Stimulated activated CD4-positive, alpha-beta T cell treated with anti-CD3 and anti-CD28 coated beads, Interleukin-2, amount 100 ng/mL, for 48 hours (primary cell): ENCODE measurements at regions not wholly inside any gene's neighbourhood (a gene's known extent, or its start where the extent isn't known, plus 50 kb on each side); places are given as distances from the start of the nearest gene placed in this dataset.

Experiments
- DNase-seq, 2 donors: peaks; one replicate each; pipeline ENCODE4 v3.0.0-alpha.2; 2020

DNA sequence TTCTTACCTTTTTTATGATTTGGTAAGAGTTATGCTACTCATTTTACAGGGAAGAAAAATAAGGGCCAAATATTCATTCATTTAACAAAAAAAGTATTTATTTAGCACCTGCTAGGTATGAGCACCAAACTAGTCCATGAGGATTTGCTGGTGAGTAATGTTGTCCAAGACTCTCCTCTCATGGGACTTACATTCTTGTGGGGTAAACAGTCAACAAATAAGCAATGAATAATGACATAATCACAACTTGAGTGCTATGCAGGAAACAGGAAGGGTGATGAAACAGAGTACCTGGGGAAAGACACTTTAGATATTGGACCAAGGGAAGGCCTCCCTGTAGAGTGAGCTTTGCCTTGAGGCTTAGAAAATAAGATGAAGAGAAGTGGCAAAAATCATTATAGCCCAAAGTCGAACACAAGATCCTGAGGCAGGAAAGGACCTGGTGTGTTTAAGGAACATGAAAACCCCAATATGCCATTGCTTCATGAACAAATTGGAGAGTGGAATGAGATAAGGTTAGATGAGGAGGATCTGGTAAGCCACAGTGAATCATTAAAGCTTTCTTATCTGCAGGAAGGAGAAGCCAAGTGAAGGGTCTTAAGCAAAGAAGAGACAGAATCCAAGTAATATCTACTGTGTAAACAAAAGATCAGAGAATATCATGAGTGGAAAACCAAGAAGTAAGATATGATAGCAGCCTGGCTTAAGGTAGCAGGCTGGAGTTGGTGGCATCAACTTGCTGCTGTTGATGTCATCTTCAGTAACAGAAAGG lies 294.5 kb upstream of the NBEA start:
- no peak for DNase-seq

DNA sequence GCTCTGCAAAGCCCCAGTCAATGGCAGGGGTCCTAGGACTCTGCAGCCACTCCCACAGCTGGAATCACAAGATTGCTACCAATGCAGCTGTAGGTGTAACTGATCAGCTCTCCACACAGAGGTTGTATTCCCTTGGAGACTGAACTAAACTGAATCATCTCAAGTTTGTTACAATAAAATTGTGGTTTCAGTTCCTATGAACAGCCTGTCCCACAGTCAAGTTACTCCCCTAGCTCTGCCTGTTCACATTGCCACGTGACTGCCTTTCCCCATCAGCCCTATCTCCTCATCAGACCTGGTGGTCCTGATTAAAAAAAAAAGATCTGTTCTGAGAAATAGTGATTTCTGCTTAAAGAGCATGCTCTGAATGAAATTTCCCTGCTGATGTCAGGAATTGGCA lies 287.9 kb upstream of the NBEA start:
- no peak for DNase-seq

DNA sequence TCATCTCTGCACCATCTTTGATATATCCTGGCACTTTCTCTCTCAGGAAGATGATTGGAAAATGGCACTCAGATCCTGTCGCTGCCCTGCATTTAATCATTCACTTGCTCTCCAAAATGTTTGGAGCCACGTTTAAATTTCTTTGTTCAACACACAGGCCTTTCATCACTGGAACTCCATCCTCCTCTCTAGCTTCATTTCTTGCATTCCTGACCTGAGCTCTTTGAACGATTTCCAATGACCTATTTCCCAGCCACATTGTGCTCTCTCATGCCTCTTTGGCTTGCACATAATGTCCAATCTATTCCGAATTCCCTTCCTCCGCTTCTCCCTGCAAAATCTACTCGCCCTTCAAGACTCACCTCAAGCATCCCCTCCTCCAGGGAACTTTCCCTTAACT lies 287.4 kb upstream of the NBEA start:
- no peak for DNase-seq

DNA sequence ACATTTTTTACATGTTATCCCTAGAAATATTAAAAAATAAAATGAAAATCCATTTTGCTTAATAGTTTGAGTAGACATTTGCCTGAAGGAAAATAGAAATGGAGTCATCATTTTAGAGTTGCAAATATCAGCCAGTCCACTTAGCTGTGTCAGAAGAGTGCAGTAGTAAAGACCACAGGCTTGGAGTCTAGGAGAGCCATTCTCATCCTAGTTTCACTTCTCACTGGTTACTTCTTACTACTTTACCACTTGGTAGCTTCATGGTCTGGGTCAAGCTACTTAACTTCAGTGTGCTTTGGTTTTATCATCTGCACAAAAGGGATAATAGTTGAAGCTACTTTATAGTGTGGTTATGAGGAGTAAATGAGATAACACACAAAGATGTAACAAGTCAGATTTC lies 286.5 kb upstream of the NBEA start:
- no peak for DNase-seq

DNA sequence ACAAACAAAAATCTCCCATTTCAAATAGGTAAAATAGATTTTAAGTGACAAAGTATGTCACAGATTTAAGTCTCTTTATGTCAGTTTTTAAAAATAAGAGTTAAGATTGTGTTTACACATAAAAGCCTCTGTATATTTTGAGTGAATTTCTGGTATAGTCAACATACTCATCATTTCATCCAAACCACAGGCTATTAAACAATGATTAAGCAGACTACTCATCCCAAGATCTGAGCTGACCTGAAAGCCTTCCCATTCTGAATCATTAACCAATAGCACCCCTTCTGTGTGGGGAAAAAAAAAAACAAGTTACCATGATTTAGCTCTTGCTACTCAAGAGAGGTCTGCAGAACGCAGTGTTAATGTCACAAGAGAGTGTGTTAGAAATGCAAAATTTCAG lies 284.4 kb upstream of the NBEA start:
- DNase-seq: no peak

DNA sequence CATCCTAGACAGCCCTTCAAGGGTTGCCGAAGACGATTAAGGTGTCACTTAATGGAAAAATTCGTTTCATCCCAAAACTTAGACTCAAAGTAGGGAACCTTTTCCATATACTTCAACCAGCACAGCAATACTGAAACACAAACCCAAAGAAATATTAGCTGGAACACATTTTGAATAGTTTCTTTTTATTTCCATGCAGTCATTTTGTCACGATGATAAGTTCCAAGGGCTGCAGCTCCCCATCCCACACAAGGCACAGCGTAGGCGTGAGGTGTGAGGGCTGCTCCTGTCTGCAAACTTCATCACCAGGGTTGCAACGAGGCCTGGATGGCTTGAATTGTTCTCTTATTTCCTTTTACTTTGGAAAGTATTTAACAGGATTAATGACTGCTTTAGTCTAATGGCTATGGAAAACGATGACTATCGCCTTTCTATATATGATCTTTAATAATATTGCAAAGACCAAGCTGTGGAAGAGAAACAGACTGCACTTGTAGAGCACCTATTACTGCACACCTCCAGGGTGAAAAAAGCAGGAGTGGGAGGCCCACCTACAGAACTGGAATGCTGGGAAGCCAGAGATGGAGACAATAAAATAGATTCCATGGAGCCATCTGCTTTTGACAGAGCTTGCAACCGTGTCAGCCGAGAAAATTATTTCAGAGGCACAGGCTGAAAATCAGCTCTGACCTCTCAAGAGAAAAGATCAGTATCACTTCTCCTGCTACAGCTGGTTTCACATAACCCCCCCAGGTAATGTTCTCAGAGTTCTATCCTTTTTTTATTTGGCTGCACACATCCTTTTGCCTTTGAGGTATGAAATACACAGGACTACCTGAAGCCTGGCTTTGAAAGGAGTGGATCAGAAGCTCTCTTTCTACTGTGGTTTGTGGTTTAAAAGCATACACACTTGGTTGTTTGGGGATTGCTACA lies 274.5 kb upstream of the NBEA start:
- no peak for DNase-seq

DNA sequence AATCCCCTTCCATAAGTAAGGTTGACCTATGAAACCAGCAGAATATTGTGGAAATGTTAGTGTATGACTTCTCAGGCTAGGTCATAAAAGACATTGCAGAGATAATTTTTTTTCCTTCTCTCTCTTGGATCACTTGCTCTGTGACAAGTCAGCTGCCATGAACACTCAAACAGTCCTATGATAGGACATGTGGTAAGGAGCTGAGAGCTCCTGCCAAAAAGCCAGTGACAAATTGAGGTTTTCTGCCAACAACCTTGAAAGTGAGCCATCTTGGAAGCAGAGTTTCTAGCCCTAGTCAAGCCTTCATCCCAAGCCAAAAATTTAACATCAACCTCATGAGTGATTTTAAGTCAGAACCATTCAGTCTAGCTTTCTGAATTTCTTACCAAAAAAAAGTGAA lies 270.9 kb upstream of the NBEA start:
- no peak for DNase-seq

DNA sequence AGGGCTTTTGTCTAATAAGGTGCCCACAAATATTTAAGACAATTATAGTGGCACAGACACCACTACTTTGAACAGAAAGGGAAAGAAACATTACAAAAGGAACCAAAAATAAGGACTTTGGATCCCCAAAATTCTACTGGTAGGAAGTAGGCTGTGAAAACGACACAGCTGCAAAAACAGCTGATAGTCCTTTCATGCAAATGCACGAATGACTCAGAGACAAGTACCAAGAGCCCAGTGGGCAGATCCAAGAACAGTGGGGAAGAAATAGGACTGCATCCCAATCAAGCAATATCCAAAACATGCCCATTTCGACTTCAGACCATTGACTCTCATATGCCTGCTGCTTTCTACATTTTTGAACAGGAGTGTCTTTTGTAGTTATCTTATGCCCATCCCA lies 269.4 kb upstream of the NBEA start:
- no peak for DNase-seq

DNA sequence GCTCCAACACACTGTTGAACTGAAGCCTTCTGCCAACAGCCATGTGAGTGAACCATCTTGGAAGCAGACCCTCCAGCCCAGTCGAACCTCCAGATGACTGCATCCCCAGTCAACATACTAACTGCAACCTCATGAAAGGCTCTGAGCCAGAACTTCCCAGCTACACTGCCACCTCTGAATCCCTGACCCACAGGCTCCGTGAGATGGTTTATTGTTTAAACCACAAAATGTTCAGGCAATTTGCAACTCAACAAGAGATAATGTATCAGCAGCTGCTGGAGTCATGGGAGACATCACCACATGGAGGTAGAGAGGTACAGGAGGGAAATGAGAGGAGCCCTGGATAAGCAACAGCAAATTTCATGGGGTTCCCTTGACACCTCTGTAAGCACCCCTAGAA lies 266.4 kb upstream of the NBEA start:
- DNase-seq: no peak

DNA sequence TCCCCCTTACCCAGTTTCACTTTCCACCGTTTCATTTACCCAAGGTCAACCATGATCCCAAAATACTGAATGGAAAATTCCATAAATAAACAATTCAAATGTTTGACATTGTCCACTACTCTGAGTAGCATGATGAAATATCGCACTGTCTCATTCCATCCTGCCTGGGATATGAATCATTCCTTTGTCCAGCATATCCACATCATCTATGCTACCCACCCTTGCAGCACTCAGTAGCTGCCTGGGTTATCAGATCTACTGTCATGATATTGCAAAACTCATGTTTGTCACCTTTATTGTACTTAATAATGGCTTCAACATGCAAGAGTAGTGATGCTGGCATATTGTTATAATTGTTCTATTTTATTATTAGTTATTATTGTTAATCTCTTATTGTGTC lies 263.9 kb upstream of the NBEA start:
- DNase-seq: no peak

DNA sequence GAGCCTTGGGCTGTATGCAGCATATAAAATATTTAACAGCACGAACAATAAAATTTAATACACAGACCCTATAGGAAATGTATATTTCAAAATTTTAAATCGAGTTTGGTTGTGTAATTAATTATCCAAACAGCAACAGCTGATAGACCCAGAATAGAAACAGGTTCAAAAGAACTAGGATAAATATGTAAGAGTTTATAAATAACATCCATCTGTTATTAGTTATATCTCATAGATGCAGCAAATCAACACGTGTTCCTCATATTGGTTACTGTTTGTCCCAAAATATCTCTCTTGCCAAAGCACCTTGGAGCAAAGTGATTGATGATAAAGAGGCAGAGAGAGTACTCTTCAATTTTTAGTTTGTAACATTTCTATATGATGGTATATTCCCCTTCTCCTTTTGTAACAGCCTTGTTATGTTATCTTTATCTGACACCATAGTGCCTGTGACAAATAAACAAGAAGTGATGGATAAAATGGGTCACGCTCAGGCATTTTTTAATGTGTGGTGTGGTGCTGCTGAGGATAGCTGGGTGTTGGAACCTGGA lies 260.6 kb upstream of the NBEA start:
- DNase-seq: no peak

DNA sequence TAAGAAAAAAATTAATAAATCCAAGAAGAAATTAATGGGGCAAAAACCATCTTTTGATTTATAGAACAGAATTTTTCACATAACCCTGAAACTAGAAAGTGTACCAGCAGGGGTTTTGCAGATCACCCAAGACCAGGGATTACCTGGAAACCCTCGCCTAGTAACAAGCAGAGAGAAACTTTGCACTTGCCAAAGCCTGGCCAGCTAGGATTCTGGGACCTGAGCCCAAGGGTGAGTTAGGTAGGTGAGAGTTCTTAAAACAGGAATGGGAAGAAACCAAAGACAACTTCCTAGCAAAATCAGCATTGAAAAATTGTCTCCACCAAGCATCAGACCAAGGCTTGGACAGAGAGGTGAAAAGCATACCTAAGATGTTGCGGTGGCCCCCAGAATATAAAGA lies 247.0 kb upstream of the NBEA start:
- DNase-seq: no peak

DNA sequence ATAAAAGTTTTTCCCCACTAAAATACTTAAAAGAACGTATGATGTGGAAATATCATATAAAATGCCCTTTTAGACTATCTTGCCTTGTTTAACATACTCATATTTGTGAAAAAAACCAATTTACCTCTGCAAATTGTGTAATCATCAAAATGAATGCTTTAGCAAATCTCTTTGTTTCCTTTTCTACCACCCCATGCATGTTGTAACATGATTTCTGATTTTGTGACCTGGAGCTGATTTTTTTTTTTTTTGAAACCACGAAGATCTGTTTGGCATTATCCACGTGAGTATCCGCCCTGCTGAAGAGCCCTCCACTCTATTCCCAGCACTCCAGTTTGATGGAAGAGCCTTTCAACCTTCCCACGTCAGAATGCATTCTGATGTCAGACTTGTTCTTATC lies 245.8 kb upstream of the NBEA start:
- no peak for DNase-seq

DNA sequence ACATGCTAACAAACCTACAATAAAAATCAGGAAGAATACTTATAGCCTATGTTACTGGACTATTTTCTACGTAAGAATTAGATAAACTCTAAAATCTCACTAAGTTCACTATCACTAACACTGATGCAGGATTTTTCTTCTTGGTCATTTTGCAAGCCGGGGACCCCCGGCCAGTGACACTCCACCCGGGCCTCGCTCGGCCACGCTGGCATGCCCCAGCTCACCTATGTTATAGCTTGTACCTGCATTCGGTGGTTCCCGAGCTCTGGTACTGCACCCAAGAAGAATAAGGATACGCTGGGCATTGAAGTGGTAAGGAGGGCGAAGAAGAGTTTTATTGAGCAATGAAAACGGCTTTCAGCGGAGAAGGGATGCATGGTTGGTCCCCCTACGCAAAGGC lies 245.3 kb upstream of the NBEA start:
- DNase-seq: no peak

DNA sequence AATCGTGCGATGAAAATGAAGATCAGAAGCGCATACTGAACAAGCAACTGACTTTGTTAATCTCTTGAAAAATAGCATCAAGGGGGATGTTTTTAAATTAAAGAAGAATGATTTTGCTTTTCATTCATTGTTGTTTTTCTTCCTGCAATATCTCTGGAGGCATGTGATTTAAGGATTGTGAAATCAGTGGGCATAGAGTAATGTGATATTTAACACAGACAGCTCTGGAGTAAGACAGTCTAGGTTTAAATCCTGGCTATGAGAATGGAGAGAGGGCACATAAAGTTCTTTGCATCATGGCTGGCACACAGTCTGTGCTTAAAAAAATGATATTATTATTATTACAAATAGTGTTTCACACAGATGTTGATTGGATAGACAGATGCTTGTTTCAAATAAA lies 243.1 kb upstream of the NBEA start:
- DNase-seq: no peak

DNA sequence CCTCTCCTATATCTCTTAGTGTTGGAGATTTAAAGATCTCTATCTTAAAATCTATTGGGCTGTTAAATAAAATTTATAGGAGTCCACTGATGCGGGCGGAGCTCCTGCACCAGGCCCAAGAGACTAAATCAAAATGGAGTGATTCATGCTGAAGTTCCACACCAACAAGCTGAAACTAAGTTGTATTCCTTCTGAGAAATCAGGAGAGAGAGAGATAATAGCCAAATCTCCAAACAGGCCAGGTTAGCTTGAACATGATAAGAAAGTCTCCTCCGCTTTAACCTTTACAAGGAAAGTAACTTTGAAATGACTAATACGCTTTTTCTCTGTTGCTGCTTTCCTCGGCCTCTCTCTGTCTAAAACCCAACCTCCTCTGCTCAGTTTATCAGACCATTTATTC lies 241.9 kb upstream of the NBEA start:
- no peak for DNase-seq

DNA sequence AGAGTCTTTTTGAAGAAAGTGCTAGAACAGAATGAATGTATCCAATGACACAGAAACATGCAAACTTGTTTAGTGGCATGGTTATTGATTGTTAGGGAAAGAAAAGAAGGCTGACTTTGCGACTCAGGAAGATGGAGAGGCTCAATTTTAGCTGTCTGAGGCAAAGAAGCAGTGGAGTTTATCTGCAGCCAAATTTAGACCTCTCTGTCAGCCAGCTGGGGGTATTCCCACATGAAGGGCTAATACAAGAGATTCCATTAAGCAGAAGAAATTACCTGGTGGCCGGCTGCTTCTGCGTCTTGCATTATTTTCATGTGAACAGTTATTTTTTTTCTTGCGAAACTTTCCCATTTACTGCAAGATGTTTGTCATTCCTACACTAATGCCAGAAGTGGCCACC lies 240.2 kb upstream of the NBEA start:
- no peak for DNase-seq

DNA sequence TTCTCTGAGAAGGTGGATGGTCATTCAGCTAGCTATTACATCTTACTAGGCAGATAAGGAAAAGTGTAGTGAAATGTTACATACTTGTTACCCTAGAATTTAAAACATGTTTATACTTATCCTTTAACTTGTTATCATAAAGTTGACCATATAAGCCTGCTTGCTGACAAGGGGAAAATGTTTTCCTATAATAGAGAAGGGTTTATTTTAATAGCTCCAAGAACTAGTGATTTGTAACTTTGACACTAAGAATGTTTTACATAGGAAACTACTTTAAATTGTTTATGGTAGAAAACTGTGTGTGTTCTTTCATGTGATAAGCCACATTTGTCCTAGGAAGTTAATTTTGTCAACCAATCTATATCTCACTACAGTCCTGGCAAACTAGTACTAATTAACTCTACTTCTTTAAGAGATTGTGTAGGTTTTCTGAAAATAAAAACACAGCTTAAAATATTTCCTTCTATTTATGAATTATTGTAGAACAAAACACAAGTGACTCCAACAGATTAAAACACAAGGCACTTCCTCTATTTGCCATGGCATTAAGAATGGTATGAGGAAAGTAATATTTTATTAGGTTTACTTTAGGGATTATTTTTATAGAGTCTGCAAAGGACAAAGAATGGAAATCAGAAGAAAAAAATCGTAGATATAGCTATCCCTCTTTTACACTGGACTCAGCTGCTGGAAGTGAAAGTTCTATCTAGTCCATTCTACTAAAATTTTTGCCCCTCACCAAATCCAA lies 233.3 kb upstream of the NBEA start:
- DNase-seq: no peak

DNA sequence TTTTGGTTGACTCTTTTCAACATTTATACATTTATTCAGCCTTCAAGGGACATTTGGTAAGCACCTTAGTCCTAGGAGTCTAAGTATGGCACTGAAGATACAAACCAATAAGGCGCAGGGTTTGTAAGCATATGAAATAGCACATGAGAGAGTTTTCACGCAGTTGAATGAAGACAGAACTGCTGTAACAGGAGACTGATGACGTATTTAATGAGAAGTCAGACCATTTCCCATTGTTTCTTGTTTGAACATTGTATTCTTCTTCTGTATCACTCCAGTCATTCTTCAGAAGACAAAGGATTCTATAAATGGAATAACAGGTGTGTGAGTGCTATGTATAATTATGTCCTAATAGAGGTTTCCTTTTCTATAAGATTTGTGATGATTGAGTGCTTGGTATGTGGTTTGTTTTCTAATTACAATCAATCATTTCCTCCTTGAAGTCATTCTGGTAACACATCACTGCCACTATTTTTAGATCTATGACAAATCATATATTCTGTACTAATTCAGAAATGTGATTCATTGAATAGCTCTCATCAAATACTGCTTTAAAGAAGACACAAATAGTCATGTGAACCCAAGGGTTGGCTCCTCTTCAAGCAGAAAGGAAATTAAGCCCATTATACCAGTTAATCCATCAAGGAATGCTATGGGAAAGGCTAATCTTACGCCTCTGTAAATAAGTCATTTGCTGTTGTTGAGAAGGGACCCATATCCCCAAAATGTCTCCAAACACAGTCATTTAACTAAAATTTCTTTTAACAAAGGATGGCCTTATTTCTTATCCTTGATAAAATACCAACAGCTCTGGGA lies 222.8 kb upstream of the NBEA start:
- no peak for DNase-seq

DNA sequence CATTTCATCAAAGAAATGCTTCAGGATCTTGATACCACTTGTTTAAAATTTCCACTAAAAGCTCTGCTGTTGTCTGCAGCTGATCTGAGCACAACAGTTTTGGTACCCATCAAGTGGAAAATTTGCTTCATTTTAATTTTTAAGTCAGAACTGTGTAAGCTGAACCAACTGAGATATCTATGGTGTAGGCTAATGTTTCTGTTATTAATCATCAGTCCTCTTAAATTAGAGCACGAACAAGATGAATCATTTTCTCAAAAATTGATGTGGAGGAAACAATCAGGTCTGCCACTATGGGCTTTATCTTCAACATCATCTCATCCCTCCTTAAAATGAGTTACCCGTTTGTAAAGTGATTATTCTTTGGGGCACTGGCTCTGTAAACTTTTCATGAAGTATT lies 221.5 kb upstream of the NBEA start:
- no peak for DNase-seq

DNA sequence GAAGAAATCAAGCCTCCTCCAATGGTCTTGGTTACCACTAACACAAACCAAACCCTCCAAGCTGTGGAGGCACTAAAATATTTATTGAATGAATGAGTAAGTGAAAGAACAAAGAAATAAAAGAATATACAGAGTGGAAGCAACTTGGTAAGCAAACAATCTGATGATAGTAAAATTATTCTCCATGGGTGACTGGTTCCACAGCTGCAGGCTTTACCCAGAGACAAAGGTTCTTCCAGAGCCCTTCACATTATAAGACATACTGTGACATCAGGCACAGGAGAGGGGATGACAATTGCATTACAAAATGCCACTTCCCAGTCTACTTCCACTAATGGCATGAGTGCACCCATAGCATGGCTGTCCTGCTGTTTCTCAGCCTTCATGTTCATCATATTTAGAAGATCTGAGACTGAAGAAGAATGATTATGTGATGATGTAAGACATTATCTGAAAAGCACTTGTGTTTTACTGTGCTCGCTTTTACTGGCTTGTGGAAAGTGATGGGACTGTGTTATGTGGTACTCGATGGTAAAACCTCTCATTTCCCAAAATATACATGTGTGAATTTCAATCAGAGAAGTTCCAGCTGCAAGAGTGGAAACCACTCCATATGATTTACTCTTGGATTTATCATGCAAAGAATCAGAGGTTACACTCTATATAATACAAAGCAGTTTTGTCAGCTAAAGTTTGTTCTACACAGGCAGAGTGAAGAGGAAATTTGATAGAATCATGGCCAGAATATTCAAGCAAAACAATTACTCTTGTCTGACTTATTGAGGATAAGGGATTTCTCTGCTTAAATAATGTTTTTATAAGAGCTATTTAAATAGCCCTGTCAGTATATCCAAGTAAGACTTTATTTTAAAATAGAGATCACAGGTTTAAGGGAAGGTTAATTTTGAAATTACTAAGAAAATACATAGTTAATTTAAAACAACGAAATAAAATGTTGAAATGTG lies 220.2 kb upstream of the NBEA start:
- no peak for DNase-seq
